ENCODE measurements at regions not wholly inside any gene's neighbourhood (a gene's known extent, or its start where the extent isn't known, plus 50 kb on each side); places are given as distances from the start of the nearest gene placed in this dataset.

DNA sequence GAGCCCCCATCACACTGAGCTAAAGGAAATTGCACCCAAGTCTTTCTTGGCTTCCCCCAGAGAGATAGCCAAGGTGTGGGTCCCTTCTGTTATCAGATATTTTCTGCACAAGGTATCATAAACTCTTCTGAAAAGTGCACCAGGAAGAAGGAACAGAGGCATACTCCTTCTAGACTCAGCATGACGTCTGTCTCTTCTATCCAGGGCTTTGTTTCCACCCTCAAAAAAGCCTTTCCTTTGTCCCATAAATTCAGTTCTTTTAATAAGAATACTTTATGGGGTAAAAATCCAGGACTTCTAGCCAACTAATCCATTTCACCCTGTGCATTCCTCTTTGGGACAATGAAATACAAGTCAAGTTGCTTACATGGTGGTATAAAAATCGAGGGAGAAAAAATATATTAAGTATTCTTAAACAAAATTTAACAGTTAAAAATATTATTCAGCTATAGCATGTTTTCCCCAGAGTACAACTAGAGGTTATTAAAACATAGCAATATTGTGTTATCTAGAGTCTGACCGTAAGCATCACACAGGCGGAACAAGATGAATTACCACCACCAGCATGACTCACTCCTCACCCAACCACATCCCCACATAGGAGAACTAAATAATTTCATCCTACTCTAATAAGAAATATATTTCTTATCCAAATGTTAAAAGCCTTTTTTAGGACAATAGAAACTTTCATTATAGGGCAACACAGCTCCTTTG, 79.9 kb upstream of the GPC6 start:
- DNase-seq: no peak

DNA sequence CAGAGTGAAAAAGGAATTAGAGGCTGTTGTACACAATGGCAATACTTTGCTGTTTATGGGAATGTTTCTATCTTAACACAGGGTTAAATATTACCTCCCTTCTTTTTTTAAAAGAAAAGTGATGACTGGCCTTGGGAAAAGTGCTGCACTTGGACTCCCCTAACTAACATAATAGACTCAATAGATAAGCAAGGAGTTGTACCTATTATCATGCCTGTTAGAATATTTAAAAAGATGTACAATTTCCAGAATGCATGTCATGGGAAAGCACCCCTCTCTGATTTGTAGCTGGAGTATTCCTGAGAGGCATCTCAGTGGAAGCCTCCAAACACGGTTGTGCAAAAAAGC, 79.3 kb upstream of the GPC6 start:
- no peak for DNase-seq

DNA sequence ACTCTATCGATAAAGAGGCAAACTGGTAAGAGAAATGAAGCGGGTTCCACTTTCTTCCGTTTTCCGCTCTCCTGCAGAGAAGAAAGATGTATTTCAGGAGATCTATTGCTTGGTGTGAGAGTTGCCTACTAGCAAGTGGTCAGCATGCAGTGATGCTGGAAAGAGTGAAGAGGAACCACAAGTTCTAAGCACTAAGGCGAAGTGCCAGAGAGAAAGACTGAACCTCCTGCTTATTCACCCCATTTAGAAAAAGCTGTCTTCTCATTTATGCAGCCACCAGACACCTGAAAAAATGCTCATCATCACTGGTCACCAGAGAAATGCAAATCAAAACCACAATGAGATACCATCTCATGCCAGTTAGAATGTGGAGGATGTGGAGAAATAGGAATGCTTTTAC, 78.7 kb upstream of the GPC6 start:
- DNase-seq: no peak

DNA sequence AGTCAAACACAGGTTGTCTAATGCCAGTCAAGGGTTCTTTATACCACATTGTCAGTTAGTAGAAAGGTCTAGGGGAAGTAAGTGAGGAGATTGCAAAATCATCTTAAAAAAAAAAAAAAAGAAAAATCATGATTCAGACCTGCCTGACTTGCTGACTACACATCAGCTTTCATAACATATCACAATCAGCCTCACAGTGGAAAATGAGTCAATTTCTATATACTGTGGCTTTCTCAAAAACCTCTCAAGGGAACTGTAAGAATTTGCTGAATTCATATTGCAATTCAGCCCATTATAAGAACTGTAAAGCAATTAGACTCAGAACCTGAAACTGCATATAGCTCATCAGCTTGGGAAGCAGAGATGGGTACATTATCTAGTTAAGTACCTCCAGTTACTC, 75.3 kb upstream of the GPC6 start:
- peak; percentile 57 for DNase-seq

DNA sequence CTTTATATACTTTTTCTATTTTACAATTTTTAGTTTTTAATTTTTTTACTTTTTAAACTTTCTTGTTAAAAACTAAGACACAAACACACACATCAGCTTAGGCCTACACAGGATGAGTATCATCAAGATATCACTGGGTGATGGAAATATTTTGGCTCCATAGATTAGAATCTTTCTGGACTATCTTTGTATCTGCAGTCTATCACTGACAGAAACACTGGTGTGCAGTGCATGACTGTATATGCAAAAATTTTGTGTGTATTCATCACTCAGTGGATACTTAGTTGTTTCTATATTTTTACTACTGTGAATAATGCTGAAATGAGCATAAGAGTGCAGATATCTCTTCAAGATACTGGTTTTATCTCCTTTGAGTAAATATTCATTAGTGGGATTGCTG, 68.0 kb upstream of the GPC6 start:
- no peak for DNase-seq

DNA sequence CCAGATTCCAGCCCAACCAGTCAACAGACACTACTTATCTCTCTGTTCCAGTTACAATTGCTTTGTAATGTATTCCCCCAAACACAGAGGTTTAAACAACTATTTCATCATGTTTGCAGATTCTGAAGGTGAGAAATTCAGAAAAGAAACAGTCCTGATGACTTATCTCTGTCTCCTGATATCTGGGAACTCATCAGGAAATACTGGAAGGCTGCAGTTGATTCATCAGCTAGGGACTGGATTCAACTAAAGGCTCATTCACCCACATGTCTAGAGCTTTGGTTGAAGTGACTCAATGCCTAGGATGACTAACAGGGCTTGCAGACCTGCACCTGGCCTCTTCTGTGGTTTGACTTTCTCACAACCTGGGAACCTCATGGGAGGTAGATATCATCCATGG, 56.6 kb upstream of the GPC6 start:
- peak; percentile 16 for DNase-seq

DNA sequence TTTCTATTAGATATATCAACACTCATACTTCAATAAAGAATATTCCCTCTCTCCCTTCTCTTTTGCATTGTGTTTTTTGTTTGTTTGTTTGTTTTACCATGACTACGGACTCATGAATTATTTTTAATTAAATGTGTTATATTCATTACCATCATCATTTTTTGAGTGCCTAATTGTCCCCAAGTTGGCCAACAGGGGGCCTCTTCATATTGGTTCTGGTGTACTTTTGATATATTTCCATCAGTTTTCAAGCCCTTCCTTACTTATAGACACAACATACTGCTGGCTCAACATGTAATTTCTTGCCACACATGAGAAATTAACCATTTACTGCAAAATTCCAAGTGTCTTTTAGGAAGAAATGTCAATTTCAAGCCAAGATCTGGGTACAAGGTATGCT, 54.5 kb upstream of the GPC6 start:
- no peak for DNase-seq

DNA sequence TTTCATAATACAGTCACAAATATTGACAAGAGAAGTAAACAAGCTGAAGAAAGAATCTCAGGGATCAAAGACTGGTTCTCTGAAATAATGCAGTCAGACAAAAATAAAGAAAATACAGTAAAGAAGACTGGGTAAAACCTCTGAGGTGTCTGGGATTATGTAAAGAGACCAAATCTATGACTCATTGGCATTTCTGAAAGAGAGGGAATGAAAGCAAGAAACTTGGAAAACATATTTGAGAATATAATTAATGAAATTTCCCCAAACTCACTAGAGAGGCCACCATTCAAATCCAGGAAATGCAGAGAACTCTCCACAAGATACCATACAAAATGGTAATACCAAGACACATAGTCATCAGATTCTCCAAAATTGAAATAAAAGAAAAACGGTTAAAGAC, 53.0 kb upstream of the GPC6 start:
- DNase-seq: no peak

DNA sequence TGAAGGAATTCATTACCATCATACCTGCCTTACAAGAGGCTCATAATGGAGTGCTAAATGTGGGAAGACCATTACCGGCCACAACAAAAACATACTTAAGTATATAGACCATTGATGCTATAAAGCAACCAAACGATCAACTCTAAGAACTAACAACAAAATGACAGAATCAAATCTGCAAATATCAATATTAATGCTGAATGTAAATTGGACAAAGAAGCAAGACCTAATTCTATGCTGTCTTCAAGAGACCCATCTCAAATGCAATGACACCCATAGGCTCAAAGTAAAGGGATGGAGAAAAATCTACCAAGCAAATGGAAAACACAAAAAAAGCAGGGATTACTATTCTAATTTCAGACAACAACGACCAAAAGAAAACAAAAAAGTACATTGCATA, 52.3 kb upstream of the GPC6 start:
- DNase-seq: no peak
